HepG2 (cell line): ENCODE measurements at regions not wholly inside any gene's neighbourhood (a gene's known extent, or its start where the extent isn't known, plus 50 kb on each side); places are given as distances from the start of the nearest gene placed in this dataset.

Experiments
- ATAC-seq: fragments of 200-7000 bp; cut with Tn5 transposase; 3 replicates; pipeline ENCODE4 v1.9.1; 2020; ENCODE audit warnings: mild to moderate bottlenecking, moderate library complexity
- BruUV-seq: library from RNA; stranded (reverse); fragments of 400-500 nt; replicated peaks from 2 replicates; lab custom pipeline; 2021; lab: Mats Ljungman, UMichigan
- CTCF ChIA-PET: fragments of 300-600 bp; formaldehyde crosslinking; extraction: SDS; loops from one replicate; lab custom pipeline; 2021; ENCODE audit warnings: low total read pairs, inconsistent platforms, low intra/inter-chr PET ratio; lab: Yijun Ruan, JAX
- POLR2A ChIA-PET: fragments of 350-600 bp; sonication (Branson Sonifier 250); formaldehyde crosslinking; loops from one replicate; lab custom pipeline; 2020; ENCODE audit warnings: antibody characterized with exemption, inconsistent platforms; lab: Yijun Ruan, JAX
- DNase-seq: peaks from one replicate; pipeline ENCODE4 v3.0.0-alpha.2; 2015; ENCODE audit warnings: low spot score
- FAIRE-seq: peaks from 3 replicates; lab custom pipeline; 2011; peaks lifted over from hg19 to GRCh38; lab: Jason Lieb, UNC
- H2AFZ ChIP-seq: one replicate; pipeline ENCODE4 v1.6.1; 2011; ENCODE audit warnings: low read length, inconsistent platforms
- H3K27ac ChIP-seq: fragments of 300-600 bp; 3 replicates; pipeline ENCODE4 v1.8.0; 2011; ENCODE audit warnings: mixed run types, mild to moderate bottlenecking, mixed read lengths, low read length, inconsistent platforms; ENCODE audit not compliant: insufficient read depth; ENCODE audit errors: extremely low read length
- H3K27me3 ChIP-seq, 2 experiments: fragments of 200-600 bp in 1 of 2; 2 replicates in 1 of 2; 3 replicates in 1 of 2; pipeline versions ENCODE4 v1.6.0 to v1.8.0; 2011; ENCODE audit warnings: low read length in 2 of 2, mild to moderate bottlenecking in 2 of 2, moderate library complexity in 2 of 2, inconsistent platforms in 1 of 2; ENCODE audit not compliant: insufficient read depth in 2 of 2, control insufficient read depth in 1 of 2
- H3K36me3 ChIP-seq, 2 experiments: fragments of 200-600 bp in 1 of 2; replicated peaks in 1 of 2; 2 replicates in 1 of 2; 3 replicates in 1 of 2; pipeline versions ENCODE4 v1.5.1 to v1.8.0; 2011; ENCODE audit warnings: low read length in 2 of 2, inconsistent platforms in 1 of 2; ENCODE audit not compliant: insufficient read depth in 2 of 2, control insufficient read depth in 1 of 2
- H3K4me1 ChIP-seq: 2 replicates; pipeline ENCODE4 v1.5.1; 2012; ENCODE audit warnings: low read length, inconsistent platforms; ENCODE audit not compliant: insufficient read depth
- H3K4me2 ChIP-seq: 2 replicates; pipeline ENCODE4 v1.6.0; 2011; ENCODE audit warnings: low read depth, low read length, inconsistent platforms
- H3K4me3 ChIP-seq, 3 experiments: fragments of 200-600 bp in 1 of 3; sonication (generic), shearing (Covaris generic) in 1 of 3; replicated peaks in 1 of 3; 2 replicates each; pipeline ENCODE4 v1.5.1; 2011 to 2016; ENCODE audit warnings: low read length in 3 of 3, inconsistent platforms in 2 of 3, low read depth in 2 of 3, mild to moderate bottlenecking in 2 of 3, control low read depth in 1 of 3, mixed read lengths in 1 of 3; ENCODE audit not compliant: insufficient read depth in 1 of 3
- H3K79me2 ChIP-seq: one replicate; pipeline ENCODE4 v1.6.1; 2011; ENCODE audit warnings: low read length, inconsistent platforms; ENCODE audit not compliant: insufficient read depth
- H3K9ac ChIP-seq: 2 replicates; pipeline ENCODE4 v1.6.0; 2011; ENCODE audit warnings: mild to moderate bottlenecking, low read depth, low read length, inconsistent platforms; ENCODE audit not compliant: insufficient read depth
- H3K9me3 ChIP-seq: 2 replicates; pipeline ENCODE4 v1.5.1; 2012; ENCODE audit warnings: mild to moderate bottlenecking, low read length
- H4K20me1 ChIP-seq: 2 replicates; pipeline ENCODE4 v1.6.0; 2011; ENCODE audit warnings: inconsistent platforms, mild to moderate bottlenecking, low read length, moderate library complexity; ENCODE audit not compliant: insufficient read depth
- HNF4A ChIP-seq: sonication (generic); formaldehyde crosslinking; IDR thresholded peaks from 2 replicates; pipeline ENCODE4 v1.4.0; 2020; ENCODE audit warnings: missing genetic modification reagents
- NCOR1 ChIP-seq: fragments of 200-600 bp; sonication (generic); IDR thresholded peaks from 2 replicates; pipeline ENCODE4 v1.7.0; 2017; ENCODE audit warnings: antibody characterized with exemption, low read length, borderline replicate concordance
- REL ChIP-seq: sonication (generic); formaldehyde crosslinking; conservative IDR thresholded peaks from 2 replicates; pipeline ENCODE4 v1.8.0; 2022; ENCODE audit warnings: mild to moderate bottlenecking, missing genetic modification reagents, moderate library complexity
- SOX13 ChIP-seq, 3 experiments: fragments of 450-650 bp in 1 of 3; sonication (generic) in 1 of 3; formaldehyde crosslinking in 1 of 3; IDR thresholded peaks in 2 of 3; conservative IDR thresholded peaks in 1 of 3; 2 replicates each; pipeline versions ENCODE4 v1.5.0 to v1.6.1; 2016 to 2020; ENCODE audit warnings: antibody characterized with exemption in 1 of 3, mild to moderate bottlenecking in 1 of 3, missing compliant biosample characterization in 1 of 3, missing genetic modification reagents in 1 of 3, moderate library complexity in 1 of 3
- SOX6 ChIP-seq, 2 experiments: fragments of 450-650 bp in 1 of 2; sonication (generic) in 1 of 2; formaldehyde crosslinking in 1 of 2; IDR thresholded peaks; 2 replicates each; pipeline versions ENCODE4 v1.4.0 to v1.6.1; 2017 to 2020; ENCODE audit warnings: antibody characterized with exemption in 1 of 2, mild to moderate bottlenecking in 1 of 2, missing genetic modification reagents in 1 of 2
- TBP ChIP-seq: sonication (generic); formaldehyde crosslinking; IDR thresholded peaks from 2 replicates; pipeline ENCODE4 v1.5.0; 2020; ENCODE audit warnings: missing genetic modification reagents
- ZNF569 ChIP-seq: sonication (generic); formaldehyde crosslinking; IDR thresholded peaks from 2 replicates; pipeline ENCODE4 v1.5.0; 2020; ENCODE audit warnings: mild to moderate bottlenecking, missing genetic modification reagents, moderate library complexity, borderline replicate concordance
- WGBS: methylation state at CpG from one replicate; pipeline ENCODE4 v1.1.6; 2017; ENCODE audit warnings: low lambda C conversion rate; 5-methylcytosine and 5-hydroxymethylcytosine counted together
- in situ Hi-C: cut with HindIII; loops from 2 replicates; pipeline ENCODE4 v1.10.0; 2017; ENCODE audit warnings: low pct_unique_long_range_greater_than_20kb; ENCODE audit not compliant: extremely low pct_ligation_motif_present
- intact Hi-C: fragments of 100-400 bp; cut with micrococcal nuclease; formaldehyde crosslinking; loops from one replicate; pipeline ENCODE4 v1.10.0; 2022; ENCODE audit not compliant: unreplicated experiment
- TF ChIP-seq, protein P1 (sequence below), 2 experiments: sonication (generic) in 1 of 2; formaldehyde crosslinking in 1 of 2; IDR thresholded peaks; 2 replicates each; pipeline versions ENCODE4 v1.5.1 to v1.6.1; 2011 to 2020; ENCODE audit warnings: borderline replicate concordance in 1 of 2, low read depth in 1 of 2, low read length in 1 of 2, mild to moderate bottlenecking in 1 of 2, missing genetic modification reagents in 1 of 2, moderate library complexity in 1 of 2
- TF ChIP-seq, protein P2 (sequence below): sonication (generic); formaldehyde crosslinking; conservative IDR thresholded peaks from 2 replicates; pipeline ENCODE4 v1.4.0; 2020; ENCODE audit warnings: mild to moderate bottlenecking, missing genetic modification reagents, moderate library complexity

- H3K4me1 ChIP-seq: peaks cover 17% of the 10 kb centered on the region
- no peak overlapping the region for H3K27ac ChIP-seq
- no peak overlapping the region for H3K4me3 ChIP-seq
- intact Hi-C loops: loop anchor here (5.0 kb wide), 1 partner anchor 635 kb away; no protein-coding TSS in a partner anchor
- DNase-seq (peak; percentile 29), ATAC-seq (peak; percentile 83)
- H4K20me1 ChIP-seq: no peaks in the 10 kb centered on the region
- H3K36me3 ChIP-seq: no peaks in the 10 kb centered on the region
- H3K9ac ChIP-seq: no peak overlapping the region
- H3K27me3 ChIP-seq: no peaks in the 10 kb centered on the region
- no peak overlapping the region for H2AFZ ChIP-seq
- H3K9me3 ChIP-seq: peaks cover 7% of the 10 kb centered on the region; the same call in 1 of the 2 replicates
- BruUV-seq: no TSS peak
- H3K4me2 ChIP-seq: peak overlapping the region; percentile 36
- CTCF ChIA-PET: no interaction called here
- no peak for TF ChIP-seq SOX13 (IDR thresholded peaks at IDR 0.05)
- TF ChIP-seq SOX13 (CRISPR knock-in tag; conservative IDR thresholded peaks at IDR 0.05 in 1 of 2, IDR thresholded peaks at IDR 0.05 in 1 of 2): peak in 1 of 2 experiments; percentile 42; a peak in 1 of 4 replicates
- TF ChIP-seq ZNF569 (CRISPR knock-in tag): no peak
- TF ChIP-seq, protein P1, sequence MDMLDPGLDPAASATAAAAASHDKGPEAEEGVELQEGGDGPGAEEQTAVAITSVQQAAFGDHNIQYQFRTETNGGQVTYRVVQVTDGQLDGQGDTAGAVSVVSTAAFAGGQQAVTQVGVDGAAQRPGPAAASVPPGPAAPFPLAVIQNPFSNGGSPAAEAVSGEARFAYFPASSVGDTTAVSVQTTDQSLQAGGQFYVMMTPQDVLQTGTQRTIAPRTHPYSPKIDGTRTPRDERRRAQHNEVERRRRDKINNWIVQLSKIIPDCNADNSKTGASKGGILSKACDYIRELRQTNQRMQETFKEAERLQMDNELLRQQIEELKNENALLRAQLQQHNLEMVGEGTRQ (IDR thresholded peaks at IDR 0.05; ENCODE audit: low read depth, low read length): no peak
- TF ChIP-seq, protein P1 (CRISPR knock-in tag; IDR thresholded peaks at IDR 0.05; ENCODE audit: borderline replicate concordance): no peak
- TF ChIP-seq REL (CRISPR knock-in tag): no peak
- peak; percentile 37; the same call in 1 of the 2 replicates for TF ChIP-seq HNF4A (CRISPR knock-in tag)
- TF ChIP-seq, protein P2, sequence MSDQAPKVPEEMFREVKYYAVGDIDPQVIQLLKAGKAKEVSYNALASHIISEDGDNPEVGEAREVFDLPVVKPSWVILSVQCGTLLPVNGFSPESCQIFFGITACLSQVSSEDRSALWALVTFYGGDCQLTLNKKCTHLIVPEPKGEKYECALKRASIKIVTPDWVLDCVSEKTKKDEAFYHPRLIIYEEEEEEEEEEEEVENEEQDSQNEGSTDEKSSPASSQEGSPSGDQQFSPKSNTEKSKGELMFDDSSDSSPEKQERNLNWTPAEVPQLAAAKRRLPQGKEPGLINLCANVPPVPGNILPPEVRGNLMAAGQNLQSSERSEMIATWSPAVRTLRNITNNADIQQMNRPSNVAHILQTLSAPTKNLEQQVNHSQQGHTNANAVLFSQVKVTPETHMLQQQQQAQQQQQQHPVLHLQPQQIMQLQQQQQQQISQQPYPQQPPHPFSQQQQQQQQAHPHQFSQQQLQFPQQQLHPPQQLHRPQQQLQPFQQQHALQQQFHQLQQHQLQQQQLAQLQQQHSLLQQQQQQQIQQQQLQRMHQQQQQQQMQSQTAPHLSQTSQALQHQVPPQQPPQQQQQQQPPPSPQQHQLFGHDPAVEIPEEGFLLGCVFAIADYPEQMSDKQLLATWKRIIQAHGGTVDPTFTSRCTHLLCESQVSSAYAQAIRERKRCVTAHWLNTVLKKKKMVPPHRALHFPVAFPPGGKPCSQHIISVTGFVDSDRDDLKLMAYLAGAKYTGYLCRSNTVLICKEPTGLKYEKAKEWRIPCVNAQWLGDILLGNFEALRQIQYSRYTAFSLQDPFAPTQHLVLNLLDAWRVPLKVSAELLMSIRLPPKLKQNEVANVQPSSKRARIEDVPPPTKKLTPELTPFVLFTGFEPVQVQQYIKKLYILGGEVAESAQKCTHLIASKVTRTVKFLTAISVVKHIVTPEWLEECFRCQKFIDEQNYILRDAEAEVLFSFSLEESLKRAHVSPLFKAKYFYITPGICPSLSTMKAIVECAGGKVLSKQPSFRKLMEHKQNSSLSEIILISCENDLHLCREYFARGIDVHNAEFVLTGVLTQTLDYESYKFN: 0 out of 2 replicates have a peak, but pooled peaks have one; percentile 20
- TF ChIP-seq NCOR1: peak; percentile 23; the same call in 1 of the 2 replicates
- TF ChIP-seq SOX6 (IDR thresholded peaks at IDR 0.05): no peak
- peak; percentile 25; the same call in 1 of the 2 replicates for TF ChIP-seq SOX6 (CRISPR knock-in tag; IDR thresholded peaks at IDR 0.05)
- no peak for TF ChIP-seq TBP (CRISPR knock-in tag)
- TF ChIP-seq, all 625 proteins: peak for 5
- POLR2A ChIA-PET: no interaction called here
- no peak for FAIRE-seq
- no peaks in the 10 kb centered on the region for H3K79me2 ChIP-seq
- in situ Hi-C loops: no loop called here
- 0% methylated on average over 2 of the region's 2 CpGs for WGBS
Measured at GRCh38 chr9:20117482-20117881, 328.6 kb upstream of the SLC24A2 start.
